IMR-90 (cell line): ENCODE measurements at regions not wholly inside any gene's neighbourhood (a gene's known extent, or its start where the extent isn't known, plus 50 kb on each side); places are given as distances from the start of the nearest gene placed in this dataset.

Experiments
- ATAC-seq: fragments of 200-7000 bp; cut with Tn5 transposase; 2 replicates; pipeline ENCODE4 v1.9.1; 2020; ENCODE audit warnings: low read depth, mild to moderate bottlenecking, moderate library complexity
- BruUV-seq: library from RNA; stranded (reverse); fragments of 400-500 nt; replicated peaks from 2 replicates; lab custom pipeline; 2021; lab: Mats Ljungman, UMichigan
- CTCF ChIA-PET: fragments of 300-600 bp; formaldehyde crosslinking; extraction: SDS; loops from one replicate; lab custom pipeline; 2021; ENCODE audit warnings: antibody characterized with exemption; lab: Yijun Ruan, JAX
- POLR2A ChIA-PET: fragments of 300-600 bp; sonication (Branson Sonifier 250); formaldehyde crosslinking; loops from one replicate; lab custom pipeline; 2022; ENCODE audit warnings: antibody characterized with exemption; ENCODE audit not compliant: unreplicated experiment; lab: Charles Lee
- DNase-seq: peaks from one replicate; pipeline ENCODE4 v3.0.0; 2013
- H2AFZ ChIP-seq: replicated peaks from 2 replicates; pipeline ENCODE3; 2013; ENCODE audit warnings: low read length, mild to moderate bottlenecking; ENCODE audit not compliant: poor library complexity
- H2AK5ac ChIP-seq: 2 replicates; pipeline ENCODE4 v1.6.1; 2013; ENCODE audit warnings: low read depth, low read length, inconsistent platforms
- H2AK9ac ChIP-seq: replicated peaks from 2 replicates; pipeline ENCODE3; 2013; ENCODE audit warnings: mild to moderate bottlenecking, low read depth, low read length, moderate library complexity; ENCODE audit not compliant: poor library complexity
- H2BK120ac ChIP-seq: 2 replicates; pipeline ENCODE4 v1.6.1; 2013; ENCODE audit warnings: low read depth, low read length, inconsistent platforms
- H2BK15ac ChIP-seq: 3 replicates; pipeline ENCODE4 v1.6.1; 2013; ENCODE audit warnings: low read depth, low read length, inconsistent platforms
- H2BK20ac ChIP-seq: 2 replicates; pipeline ENCODE4 v1.6.1; 2013; ENCODE audit warnings: low read depth, mild to moderate bottlenecking, inconsistent platforms, low read length, moderate library complexity
- H2BK5ac ChIP-seq: 2 replicates; pipeline ENCODE4 v1.6.1; 2013; ENCODE audit warnings: mild to moderate bottlenecking, low read depth, low read length, inconsistent platforms; ENCODE audit not compliant: poor library complexity, severe bottlenecking
- H3K14ac ChIP-seq: replicated peaks from 2 replicates; pipeline ENCODE4 v1.6.1; 2013; ENCODE audit warnings: low read depth, low read length, inconsistent platforms
- H3K18ac ChIP-seq: 2 replicates; pipeline ENCODE4 v1.6.1; 2013; ENCODE audit warnings: low read depth, low read length, control low read depth
- H3K23ac ChIP-seq: 2 replicates; pipeline ENCODE4 v1.6.1; 2013; ENCODE audit warnings: low read depth, low read length, inconsistent platforms
- H3K27ac ChIP-seq: 2 replicates; pipeline ENCODE4 v1.5.1; 2013; ENCODE audit warnings: mild to moderate bottlenecking, control low read depth, low read length; ENCODE audit not compliant: insufficient read depth
- H3K27me3 ChIP-seq: 2 replicates; pipeline ENCODE4 v1.6.1; 2013; ENCODE audit warnings: low read length; ENCODE audit not compliant: control insufficient read depth, insufficient read depth
- H3K36me3 ChIP-seq: 2 replicates; pipeline ENCODE4 v1.6.1; 2013; ENCODE audit warnings: low read length, mixed read lengths; ENCODE audit not compliant: control insufficient read depth, insufficient read depth
- H3K4ac ChIP-seq: 2 replicates; pipeline ENCODE4 v1.6.1; 2013; ENCODE audit warnings: low read depth, low read length, inconsistent platforms
- H3K4me1 ChIP-seq: 2 replicates; pipeline ENCODE4 v1.6.1; 2013; ENCODE audit warnings: low read length, mixed read lengths; ENCODE audit not compliant: control insufficient read depth, insufficient read depth
- H3K4me2 ChIP-seq: 2 replicates; pipeline ENCODE4 v1.6.1; 2013; ENCODE audit warnings: low read depth, mild to moderate bottlenecking, control low read depth, low read length, moderate library complexity
- H3K4me3 ChIP-seq: 2 replicates; pipeline ENCODE4 v1.5.1; 2013; ENCODE audit warnings: low read depth, mild to moderate bottlenecking, control low read depth, low read length, moderate library complexity; ENCODE audit not compliant: insufficient read depth
- H3K56ac ChIP-seq: 2 replicates; pipeline ENCODE4 v1.6.1; 2013; ENCODE audit warnings: low read length, inconsistent platforms; ENCODE audit not compliant: insufficient read depth; ENCODE audit errors: extremely low read depth
- H3K79me1 ChIP-seq, 2 experiments: 2 replicates each; pipeline ENCODE4 v1.6.1; 2013; ENCODE audit warnings: low read length in 2 of 2, inconsistent platforms in 1 of 2, low read depth in 1 of 2
- H3K9ac ChIP-seq: 2 replicates; pipeline ENCODE4 v1.6.1; 2013; ENCODE audit warnings: low read depth, low read length, control low read depth
- H3K9me1 ChIP-seq: 2 replicates; pipeline ENCODE4 v1.6.1; 2013; ENCODE audit warnings: low read length, inconsistent platforms; ENCODE audit not compliant: insufficient read depth
- H3K9me3 ChIP-seq: 2 replicates; pipeline ENCODE4 v1.6.1; 2013; ENCODE audit warnings: low read length; ENCODE audit not compliant: control insufficient read depth, insufficient read depth
- H4K20me1 ChIP-seq: 2 replicates; pipeline ENCODE4 v1.6.1; 2013; ENCODE audit warnings: low read length, inconsistent platforms; ENCODE audit not compliant: insufficient read depth
- H4K5ac ChIP-seq: 2 replicates; pipeline ENCODE4 v1.6.1; 2013; ENCODE audit warnings: mild to moderate bottlenecking, low read depth, low read length, control low read depth
- H4K8ac ChIP-seq, 2 experiments: 2 replicates each; pipeline ENCODE4 v1.6.1; 2013; ENCODE audit warnings: low read depth in 2 of 2, low read length in 2 of 2, control low read depth in 1 of 2, inconsistent platforms in 1 of 2
- H4K91ac ChIP-seq: 2 replicates; pipeline ENCODE4 v1.6.1; 2013; ENCODE audit warnings: low read depth, low read length, inconsistent platforms; ENCODE audit not compliant: insufficient read depth
- CHD1 ChIP-seq: IDR thresholded peaks from 2 replicates; pipeline ENCODE4 v1.6.1; 2012; ENCODE audit warnings: low read depth, low read length, improper control_type of control experiment
- CTCF ChIP-seq: conservative IDR thresholded peaks from 2 replicates; pipeline ENCODE4 v1.5.1; 2012; ENCODE audit warnings: mild to moderate bottlenecking, low read depth, low read length, improper control_type of control experiment
- MAFK ChIP-seq: IDR thresholded peaks from 2 replicates; pipeline ENCODE4 v1.6.1; 2012; ENCODE audit warnings: low read depth, low read length, improper control_type of control experiment
- RCOR1 ChIP-seq: IDR thresholded peaks from 2 replicates; pipeline ENCODE4 v1.6.1; 2012; ENCODE audit warnings: mild to moderate bottlenecking, low read length, improper control_type of control experiment; ENCODE audit not compliant: insufficient replicate concordance
- USF2 ChIP-seq: fragments of 150-350 bp; IDR thresholded peaks from 2 replicates; pipeline ENCODE4 v1.6.1; 2017; ENCODE audit warnings: mild to moderate bottlenecking, antibody characterized with exemption, low read length, low read depth
- WGBS, 2 experiments: methylation state at CpG; one replicate each; pipeline versions ENCODE4 v1.1.5 to v1.1.7; 2013; ENCODE audit warnings: missing lambda C conversion rate in 2 of 2; ENCODE audit not compliant: insufficient read length in 1 of 2; ENCODE audit errors: extremely low coverage in 2 of 2; 5-methylcytosine and 5-hydroxymethylcytosine counted together
- dilution Hi-C: fragments of 300-500 bp; cut with HindIII; formaldehyde crosslinking; loops from one replicate; pipeline ENCODE4 v1.14.3; 2018; ENCODE audit warnings: low sequenced_read_pairs; ENCODE audit not compliant: unreplicated experiment
- in situ Hi-C: fragments of 300-500 bp; cut with MboI; formaldehyde crosslinking; loops from 3 replicates; pipeline ENCODE4 v1.14.3; 2019; ENCODE audit warnings: low sequenced_read_pairs, inconsistent platforms, mixed read lengths
- intact Hi-C: fragments of 100-400 bp; cut with micrococcal nuclease; formaldehyde crosslinking; loops from 2 replicates; pipeline ENCODE4 v1.10.0; 2022

- H3K23ac ChIP-seq, result no peak overlapping the region
- H3K9me3 ChIP-seq, result peaks cover 2% of the 10 kb centered on the region
- no peak for DNase-seq
- H3K9ac ChIP-seq, result no peak overlapping the region
- no peak overlapping the region for H2BK5ac ChIP-seq
- no peak overlapping the region for H3K4ac ChIP-seq
- no peak overlapping the region for H4K91ac ChIP-seq
- no peak for ATAC-seq
- H3K4me3 ChIP-seq, result no peak overlapping the region
- dilution Hi-C loops, result no loop called here
- H3K56ac ChIP-seq, result no peak overlapping the region
- no peaks in the 10 kb centered on the region for H3K79me1 ChIP-seq
- H3K27me3 ChIP-seq, result no peaks in the 10 kb centered on the region
- H3K4me1 ChIP-seq, result no peaks in the 10 kb centered on the region
- intact Hi-C loops, result no loop called here
- H3K36me3 ChIP-seq, result no peaks in the 10 kb centered on the region
- WGBS, 2 experiments, result no CpG with 5 or more reads among the region's 4 CpGs
- H2BK120ac ChIP-seq, result no peak overlapping the region
- no peak overlapping the region for H2BK20ac ChIP-seq
- no peaks in the 10 kb centered on the region for H3K9me1 ChIP-seq
- no peak overlapping the region for H2AFZ ChIP-seq
- H4K8ac ChIP-seq, result no peak overlapping the region
- H3K18ac ChIP-seq, result no peak overlapping the region
- H2AK5ac ChIP-seq, result no peak overlapping the region
- in situ Hi-C loops, result no loop called here
- H3K4me2 ChIP-seq, result no peak overlapping the region
- no peak overlapping the region for H4K5ac ChIP-seq
- TF ChIP-seq CTCF (no peak), CHD1 (no peak), USF2 (no peak), MAFK (peak; percentile 66), RCOR1 (no peak)
- H3K27ac ChIP-seq, result no peak overlapping the region
- no peak overlapping the region for H2BK15ac ChIP-seq
- H4K20me1 ChIP-seq, result no peaks in the 10 kb centered on the region
- POLR2A ChIA-PET, result no interaction called here
- CTCF ChIA-PET, result interaction anchor here (0.6 kb wide), 1 partner anchor 137 kb away, joined by 3 read pairs; no protein-coding TSS in a partner anchor
- BruUV-seq, result no TSS peak
- H3K14ac ChIP-seq, result no peak overlapping the region
- no peak overlapping the region for H2AK9ac ChIP-seq
These were observed 1437.8 kb upstream of the ADGRL3 start for GRCh38 chr4:59762344-59762743.
